ENCODE measurements at regions not wholly inside any gene's neighbourhood (a gene's known extent, or its start where the extent isn't known, plus 50 kb on each side); places are given as distances from the start of the nearest gene placed in this dataset.

- DNase-seq (ENCODE audit: low read depth, low spot score), result no peak
Observed at GRCh38 chr13:104784891-104785290, 1718.7 kb upstream of the SLC10A2 start.

- DNase-seq (ENCODE audit: low read depth, low spot score), result no peak
Observed at GRCh38 chr13:104782741-104783140, 1716.5 kb upstream of the SLC10A2 start.

- DNase-seq (ENCODE audit: low read depth, low spot score), result no peak
Observed at GRCh38 chr13:104779311-104779993, 1713.2 kb upstream of the SLC10A2 start.

- DNase-seq (ENCODE audit: low read depth, low spot score), result no peak
Observed at GRCh38 chr13:104773775-104774174, 1707.6 kb upstream of the SLC10A2 start.

GRCh38 chr13:104769545-104769944 lies 1703.3 kb upstream of the SLC10A2 start:
- no peak for DNase-seq (ENCODE audit: low read depth, low spot score)

GRCh38 chr13:104766319-104766718 lies 1700.1 kb upstream of the SLC10A2 start:
- no peak for DNase-seq (ENCODE audit: low read depth, low spot score)

- DNase-seq (ENCODE audit: low read depth, low spot score), result no peak
Observed at GRCh38 chr13:104764600-104764999, 1698.4 kb upstream of the SLC10A2 start.

GRCh38 chr13:104759069-104759468 lies 1692.9 kb upstream of the SLC10A2 start:
- DNase-seq (ENCODE audit: low read depth, low spot score), result no peak

GRCh38 chr13:104757712-104758111 lies 1691.5 kb upstream of the SLC10A2 start:
- DNase-seq (ENCODE audit: low read depth, low spot score), result no peak

GRCh38 chr13:104750377-104750776 lies 1684.2 kb upstream of the SLC10A2 start:
- DNase-seq (ENCODE audit: low read depth, low spot score), result no peak

GRCh38 chr13:104740641-104741222 lies 1674.5 kb upstream of the SLC10A2 start:
- no peak for DNase-seq (ENCODE audit: low read depth, low spot score)

GRCh38 chr13:104737713-104738112 lies 1671.5 kb upstream of the SLC10A2 start:
- DNase-seq (ENCODE audit: low read depth, low spot score), result no peak

GRCh38 chr13:104733427-104733826 lies 1667.2 kb upstream of the SLC10A2 start:
- no peak for DNase-seq (ENCODE audit: low read depth, low spot score)

- DNase-seq (ENCODE audit: low read depth, low spot score), result no peak
Observed at GRCh38 chr13:104715111-104715510, 1648.9 kb upstream of the SLC10A2 start.

- DNase-seq (ENCODE audit: low read depth, low spot score), result no peak
Observed at GRCh38 chr13:104705031-104705750, 1639.0 kb upstream of the SLC10A2 start.

- DNase-seq (ENCODE audit: low read depth, low spot score), result no peak
Observed at GRCh38 chr13:104701591-104701990, 1635.4 kb upstream of the SLC10A2 start.

GRCh38 chr13:104694397-104694796 lies 1628.2 kb upstream of the SLC10A2 start:
- DNase-seq (ENCODE audit: low read depth, low spot score), result no peak

- no peak for DNase-seq (ENCODE audit: low read depth, low spot score)
Observed at GRCh38 chr13:104693126-104693525, 1626.9 kb upstream of the SLC10A2 start.

GRCh38 chr13:104691767-104692467 lies 1625.7 kb upstream of the SLC10A2 start:
- no peak for DNase-seq (ENCODE audit: low read depth, low spot score)

- no peak for DNase-seq (ENCODE audit: low read depth, low spot score)
Observed at GRCh38 chr13:104686484-104686883, 1620.3 kb upstream of the SLC10A2 start.

- DNase-seq (ENCODE audit: low read depth, low spot score), result no peak
Observed at GRCh38 chr13:104683789-104684188, 1617.6 kb upstream of the SLC10A2 start.

- DNase-seq (ENCODE audit: low read depth, low spot score), result no peak
Observed at GRCh38 chr13:104678161-104678560, 1611.9 kb upstream of the SLC10A2 start.

Data from activated naive CD8-positive, alpha-beta T cell treated with anti-CD3 and anti-CD28 coated beads, Interleukin-2, amount 50 U/mL, for 16 hours (primary cell).